GM18867 (cell line): ENCODE measurements at regions not wholly inside any gene's neighbourhood (a gene's known extent, or its start where the extent isn't known, plus 50 kb on each side); places are given as distances from the start of the nearest gene placed in this dataset.

Experiments used
- ATAC-seq: cut with Tn5 transposase; IDR thresholded peaks from one replicate; pipeline ENCODE4 v1.9.1; 2021; ENCODE audit warnings: mild to moderate bottlenecking, moderate library complexity; ENCODE audit not compliant: unreplicated experiment

DNA sequence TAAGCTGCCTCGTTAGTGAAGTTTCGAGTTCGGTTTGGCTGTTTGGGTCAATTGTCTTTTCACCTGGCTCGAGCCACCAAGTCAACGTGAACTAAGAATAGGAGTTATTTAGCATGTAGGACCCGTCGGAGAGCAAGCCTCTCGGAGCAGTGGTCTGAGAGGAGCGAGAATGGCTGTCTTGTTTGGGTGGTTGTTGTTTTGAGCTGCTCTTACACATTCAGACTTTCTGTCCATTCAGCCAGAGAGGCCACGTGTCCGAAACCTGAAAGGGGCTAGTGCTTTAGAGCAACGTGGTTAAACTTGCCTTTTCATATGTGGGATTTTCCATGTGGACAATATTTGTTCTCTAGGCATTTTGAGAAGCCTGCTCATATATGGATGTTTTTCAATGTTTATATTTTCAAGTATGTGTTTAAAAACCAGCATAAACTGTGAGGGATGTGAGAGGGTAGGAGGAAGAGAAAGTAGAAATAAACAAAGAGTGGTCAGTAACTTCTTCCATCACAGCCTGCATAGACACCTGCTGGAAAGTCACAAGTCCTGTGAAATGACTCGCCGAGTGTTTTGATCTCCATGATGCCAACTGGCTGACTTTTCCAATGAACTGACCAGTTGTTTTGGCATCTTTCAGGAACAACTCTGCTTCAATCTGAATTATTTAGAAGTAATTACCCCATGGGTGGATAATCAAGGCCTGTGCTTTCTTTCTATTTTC lies 221.0 kb downstream of the ASCL1 start:
- no peak for ATAC-seq

DNA sequence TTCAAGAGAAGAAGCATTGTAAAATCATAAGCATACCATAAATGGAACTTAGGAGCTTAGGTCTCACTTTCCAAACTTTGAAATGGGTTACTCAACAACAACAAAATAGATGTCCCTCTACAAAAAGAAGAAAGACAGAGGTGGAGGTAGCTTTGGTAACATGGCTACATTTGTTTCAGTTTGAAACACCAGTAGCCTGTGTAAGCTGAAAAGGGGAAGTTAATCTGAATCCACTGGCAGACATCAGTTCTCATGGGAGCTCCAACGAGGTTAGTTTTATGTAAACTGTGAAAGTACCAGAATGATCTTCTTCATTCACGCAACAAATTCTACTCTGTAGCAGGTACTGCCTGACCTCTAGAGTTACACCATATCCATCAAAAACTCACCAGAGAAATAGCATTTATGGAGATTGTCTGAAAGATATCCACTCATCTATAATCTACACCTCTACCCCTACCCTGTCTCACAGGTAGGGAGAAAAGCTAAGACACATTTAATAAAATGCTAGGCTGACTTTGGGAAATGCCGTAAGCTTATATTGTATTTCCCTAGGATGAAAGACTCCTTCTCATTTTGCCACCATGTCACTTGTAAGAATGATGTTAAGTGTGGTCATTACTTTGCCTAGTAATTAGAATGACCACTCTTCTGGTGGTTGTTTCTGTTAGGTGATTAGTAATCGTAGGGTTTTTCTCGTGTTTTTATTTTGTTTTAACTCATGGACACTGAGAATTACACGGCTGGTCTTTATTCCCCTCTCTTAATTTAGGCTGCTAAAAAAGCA lies 224.1 kb downstream of the ASCL1 start:
- ATAC-seq, result peak; percentile 95

DNA sequence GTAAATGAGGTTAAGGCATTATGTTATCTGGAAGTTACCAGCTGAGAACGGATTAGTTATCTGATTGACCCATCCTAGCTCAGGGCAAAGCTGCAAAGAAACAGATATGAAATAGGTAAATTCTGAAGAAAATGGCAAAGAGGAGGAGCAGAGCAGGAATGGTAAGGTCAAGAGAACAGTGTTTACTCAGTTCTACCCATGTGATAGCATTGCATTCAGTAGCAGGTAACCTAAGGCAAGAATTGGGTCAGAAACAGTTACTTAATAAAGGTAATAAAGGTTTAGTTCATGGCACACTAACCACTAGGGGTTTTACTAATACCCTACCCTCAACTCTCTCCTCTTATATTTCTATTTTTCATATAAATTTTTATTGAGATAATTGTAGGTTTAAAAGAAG lies 224.8 kb downstream of the ASCL1 start:
- no peak for ATAC-seq

DNA sequence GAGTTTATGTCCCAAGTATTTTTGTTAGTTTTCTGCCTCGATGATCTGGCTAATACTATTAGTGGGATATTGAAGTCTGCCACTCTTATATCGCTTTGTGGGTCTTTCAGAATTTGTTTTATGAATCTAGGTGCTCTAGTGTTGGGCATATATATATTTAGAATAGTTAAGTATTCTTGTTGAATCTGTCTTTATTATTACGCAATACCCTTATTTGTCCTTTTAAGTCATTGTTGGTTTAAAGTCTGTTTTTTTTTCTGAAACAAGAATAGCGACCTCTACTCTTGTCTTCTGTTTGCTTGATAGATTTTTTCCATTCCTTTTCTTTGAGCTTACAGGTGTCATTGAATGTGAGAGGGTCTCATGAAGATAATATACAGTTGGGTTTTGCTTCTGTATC lies 239.0 kb downstream of the ASCL1 start:
- no peak for ATAC-seq

DNA sequence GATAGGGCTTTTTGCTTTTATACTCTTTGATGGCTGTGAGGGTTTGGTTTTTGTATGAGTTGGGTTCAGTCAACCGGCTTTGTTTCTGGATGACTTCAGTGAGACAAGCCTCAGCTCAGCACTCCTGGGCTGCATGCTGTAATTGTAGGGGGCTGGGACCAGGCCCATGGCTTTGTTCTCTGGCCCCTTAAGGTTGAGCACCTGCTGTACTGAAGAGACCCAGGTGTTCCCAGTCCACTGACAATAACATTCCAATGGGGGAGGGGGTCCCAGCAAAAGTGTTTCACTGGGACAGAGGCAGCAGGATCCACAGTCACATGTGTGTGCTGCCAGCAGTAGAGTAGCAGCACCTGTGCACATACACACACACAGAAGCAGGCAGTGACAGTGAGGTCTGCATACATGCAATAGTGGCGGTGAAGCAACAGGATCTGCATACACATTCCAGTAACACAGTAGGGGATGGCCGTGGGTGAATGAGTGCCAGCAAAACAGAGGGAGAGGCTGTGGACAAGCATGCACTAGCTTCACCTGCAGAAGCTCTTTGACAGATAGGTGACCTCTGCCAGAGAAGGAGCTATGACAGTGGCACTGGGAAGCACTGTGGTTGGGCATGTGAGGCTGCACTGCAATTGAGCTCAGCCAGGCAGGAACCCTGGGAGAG lies 240.4 kb downstream of the ASCL1 start:
- no peak for ATAC-seq

DNA sequence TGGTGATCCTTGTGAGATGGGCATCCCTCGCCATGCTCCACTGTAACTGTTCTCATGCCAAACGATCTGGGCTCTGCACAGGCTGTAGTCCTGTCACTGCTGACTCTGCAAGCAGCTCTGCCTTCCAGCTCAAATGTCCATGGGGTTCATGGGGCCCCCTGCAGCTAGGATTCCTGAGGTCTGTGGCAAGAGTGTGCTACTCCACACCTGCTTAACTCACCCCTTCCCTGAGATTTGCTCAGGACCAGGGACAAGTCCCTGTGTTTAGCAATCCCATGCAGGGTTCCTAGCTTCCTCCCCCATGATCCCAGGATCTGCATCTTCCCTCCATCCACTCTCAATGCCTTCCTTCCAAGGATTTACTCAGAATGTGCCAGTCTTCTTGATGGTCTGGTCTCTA lies 241.0 kb downstream of the ASCL1 start:
- no peak for ATAC-seq

DNA sequence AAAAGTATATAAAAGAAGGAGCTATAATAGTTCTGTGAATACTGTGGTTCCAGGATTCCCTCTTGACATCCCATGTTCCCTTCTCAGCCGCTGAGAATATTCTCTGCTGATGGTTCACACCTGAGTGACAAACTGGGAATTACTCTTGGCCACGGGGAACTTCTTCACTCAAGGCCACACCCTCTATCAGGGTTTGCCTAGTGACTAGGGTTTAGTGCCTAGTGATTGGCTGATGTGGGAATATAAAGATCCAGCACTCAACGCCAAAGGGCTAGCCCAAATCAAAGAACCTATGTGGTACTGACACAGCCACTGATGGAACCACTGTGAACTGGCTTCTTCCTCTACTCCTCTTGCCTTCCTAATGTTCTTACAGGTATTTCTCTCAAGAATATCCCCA lies 248.4 kb downstream of the ASCL1 start:
- no peak for ATAC-seq

DNA sequence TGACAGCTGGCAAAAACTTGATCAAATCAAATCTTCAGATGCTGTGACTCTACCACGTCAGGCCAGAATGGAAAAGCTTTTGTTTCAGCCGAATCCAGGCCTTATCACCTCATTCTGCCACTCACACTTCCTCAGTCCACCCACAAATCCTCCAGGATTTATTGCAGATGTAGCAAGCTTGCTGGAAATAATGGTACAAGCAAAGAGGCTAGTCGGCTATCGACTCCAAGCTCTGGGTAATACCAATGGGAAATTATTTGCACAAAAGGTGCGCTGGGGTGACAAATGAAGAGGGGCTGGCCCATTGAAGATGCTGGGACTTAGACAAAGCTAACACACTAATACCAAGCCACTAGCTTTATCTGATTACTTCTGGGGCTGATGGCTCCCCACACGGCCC lies 250.5 kb downstream of the ASCL1 start:
- no peak for ATAC-seq

- no peak for ATAC-seq
Measured at GRCh38 chr12:103241184-103241583, 254.6 kb downstream of the C12orf42 start.

GRCh38 chr12:103244596-103244995 lies 251.2 kb downstream of the C12orf42 start:
- ATAC-seq, result no peak

GRCh38 chr12:103247531-103247930 lies 248.2 kb downstream of the C12orf42 start:
- no peak for ATAC-seq

DNA sequence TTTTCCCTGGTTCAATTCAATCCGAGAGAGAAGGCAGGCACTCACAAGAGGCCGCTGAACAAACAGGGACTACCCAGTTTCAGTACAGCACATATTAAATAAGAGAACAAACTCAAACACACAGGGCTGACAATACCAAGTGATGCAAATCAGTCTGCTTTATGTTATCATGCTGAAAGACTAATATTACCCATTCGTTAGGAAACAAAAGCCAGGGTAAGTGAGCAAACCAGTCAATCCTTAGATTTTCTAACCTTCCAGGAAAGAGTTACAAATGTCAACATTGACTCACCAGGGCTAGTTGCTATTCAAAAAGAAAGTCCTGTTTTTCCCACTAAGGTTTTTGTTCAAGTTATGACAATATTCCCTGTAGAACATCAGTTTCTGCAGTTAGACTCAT lies 246.2 kb downstream of the C12orf42 start:
- no peak for ATAC-seq

DNA sequence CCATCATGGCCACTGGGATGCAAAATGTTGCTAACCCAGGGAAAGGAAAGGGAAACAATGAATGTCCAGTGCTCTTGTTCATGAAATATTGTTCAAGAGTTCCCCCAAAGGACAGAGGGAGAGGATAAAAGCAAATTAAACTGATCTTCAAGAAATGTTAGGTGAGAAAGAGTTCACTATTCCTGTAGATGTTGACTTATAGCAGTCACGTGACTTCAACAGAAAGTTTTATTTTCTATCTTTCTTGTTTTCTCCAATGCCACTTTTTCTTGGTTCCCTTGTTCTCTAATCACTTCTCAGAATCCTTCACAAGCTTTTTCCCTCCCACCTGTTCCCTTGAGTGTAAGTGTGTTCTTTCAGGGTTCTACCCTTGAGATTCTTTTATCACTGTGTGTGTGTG lies 245.3 kb downstream of the C12orf42 start:
- ATAC-seq, result no peak
